ENCODE measurements at regions not wholly inside any gene's neighbourhood (a gene's known extent, or its start where the extent isn't known, plus 50 kb on each side); places are given as distances from the start of the nearest gene placed in this dataset.
"Not testable (repeated sequence)": the region's sequence is repeated elsewhere in the genome, so short reads cannot be mapped to it uniquely, and the experiment has no call there.

GRCh38 chr20:30376767-30377658 lies 880.5 kb upstream of the DEFB115 start:
- H3K4me3 ChIP-seq (ENCODE audit: low read length), result peak overlapping the region; percentile 72
- DNase-seq (ENCODE audit: low read depth, low spot score), result peak; percentile 55

DNA sequence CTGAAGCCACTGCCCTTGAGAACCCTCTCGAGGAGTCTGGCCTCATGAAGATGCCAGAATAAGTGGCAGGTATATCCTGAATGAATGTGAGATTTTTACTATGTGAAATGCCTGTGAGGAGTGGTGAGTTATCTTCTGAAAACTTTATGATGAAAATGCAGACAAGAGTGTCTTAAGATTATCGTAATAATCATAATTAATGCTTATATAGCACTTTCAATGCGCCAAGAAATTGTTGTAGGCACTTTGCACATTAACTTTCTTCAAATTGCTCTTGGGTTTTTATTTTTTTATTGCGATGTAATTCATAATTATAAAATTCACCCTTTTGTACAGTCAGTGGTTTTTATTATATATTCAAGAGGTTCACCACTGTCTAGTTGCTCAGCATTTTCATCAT lies 879.1 kb upstream of the DEFB115 start:
- not testable (repeated sequence) for DNase-seq (ENCODE audit: low read depth, low spot score); H3K4me3 ChIP-seq (ENCODE audit: low read length)

- H3K4me3 ChIP-seq (ENCODE audit: low read length); DNase-seq (ENCODE audit: low read depth, low spot score): not testable (repeated sequence)
Observed at GRCh38 chr20:30378721-30379120, 878.7 kb upstream of the DEFB115 start.

DNA sequence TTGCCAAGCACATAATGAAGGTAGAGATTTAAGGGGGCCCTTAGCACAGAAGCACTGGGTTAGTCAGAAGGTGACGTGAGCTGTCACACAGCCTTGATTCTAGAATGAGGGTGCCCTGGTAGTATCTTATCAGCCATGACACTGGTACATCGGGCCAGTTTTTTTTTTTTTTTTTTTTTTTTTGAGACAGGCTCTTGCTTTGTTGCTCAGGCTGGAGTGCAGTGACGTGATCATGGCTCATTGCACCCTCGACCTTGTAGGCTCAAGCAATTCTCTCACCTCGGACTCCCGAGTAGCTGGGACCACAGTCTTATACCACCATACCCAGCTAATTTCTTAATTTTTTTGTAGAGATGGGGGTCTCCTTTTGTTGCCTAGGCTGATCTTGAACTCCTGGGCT lies 872.6 kb upstream of the DEFB115 start:
- H3K4me3 ChIP-seq (ENCODE audit: low read length); DNase-seq (ENCODE audit: low read depth, low spot score): not testable (repeated sequence)

- not testable (repeated sequence) for H3K4me3 ChIP-seq (ENCODE audit: low read length); DNase-seq (ENCODE audit: low read depth, low spot score)
Observed at GRCh38 chr20:30386099-30386498, 871.4 kb upstream of the DEFB115 start.

DNA sequence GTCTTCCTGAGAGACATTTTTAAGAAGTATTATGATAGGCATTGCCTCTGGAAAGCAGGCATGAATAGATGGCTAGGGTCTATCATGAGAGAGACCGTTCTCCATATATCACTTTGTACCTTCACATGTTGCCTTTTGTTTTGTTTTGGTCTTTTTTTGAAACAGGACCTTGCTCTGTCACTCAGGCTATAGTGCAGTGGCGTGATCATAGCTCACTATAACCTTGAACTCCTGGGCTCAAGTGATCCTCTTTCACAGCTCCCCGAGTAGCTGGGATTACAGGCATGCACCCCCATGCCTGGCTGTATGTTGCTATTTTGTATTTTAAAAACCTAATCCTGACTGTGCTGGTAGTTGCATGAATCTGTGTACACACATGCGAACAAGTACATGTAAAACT lies 869.6 kb upstream of the DEFB115 start:
- H3K4me3 ChIP-seq (ENCODE audit: low read length); DNase-seq (ENCODE audit: low read depth, low spot score): not testable (repeated sequence)

DNA sequence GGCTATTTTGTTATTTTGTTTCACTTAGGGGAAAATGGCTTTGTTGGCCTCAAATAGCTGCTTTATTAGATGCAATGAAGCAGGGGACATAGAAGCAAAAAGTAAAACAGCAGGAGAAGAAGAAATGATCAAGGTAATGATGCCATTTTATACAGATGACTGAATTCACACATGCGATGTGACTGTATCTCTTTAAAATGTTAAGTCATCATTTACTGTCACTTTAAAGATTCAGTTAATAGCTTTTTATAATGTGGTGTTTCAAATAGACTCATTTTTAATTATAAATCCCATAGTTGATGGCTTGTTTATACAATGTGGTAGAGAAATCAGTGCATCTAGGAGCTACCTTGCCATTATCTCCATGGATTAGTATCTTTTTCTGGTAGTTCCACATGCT lies 863.9 kb upstream of the DEFB115 start:
- not testable (repeated sequence) for H3K4me3 ChIP-seq (ENCODE audit: low read length); DNase-seq (ENCODE audit: low read depth, low spot score)

GRCh38 chr20:30397111-30397510 lies 860.4 kb upstream of the DEFB115 start:
- DNase-seq (ENCODE audit: low read depth, low spot score); H3K4me3 ChIP-seq (ENCODE audit: low read length): not testable (repeated sequence)

DNA sequence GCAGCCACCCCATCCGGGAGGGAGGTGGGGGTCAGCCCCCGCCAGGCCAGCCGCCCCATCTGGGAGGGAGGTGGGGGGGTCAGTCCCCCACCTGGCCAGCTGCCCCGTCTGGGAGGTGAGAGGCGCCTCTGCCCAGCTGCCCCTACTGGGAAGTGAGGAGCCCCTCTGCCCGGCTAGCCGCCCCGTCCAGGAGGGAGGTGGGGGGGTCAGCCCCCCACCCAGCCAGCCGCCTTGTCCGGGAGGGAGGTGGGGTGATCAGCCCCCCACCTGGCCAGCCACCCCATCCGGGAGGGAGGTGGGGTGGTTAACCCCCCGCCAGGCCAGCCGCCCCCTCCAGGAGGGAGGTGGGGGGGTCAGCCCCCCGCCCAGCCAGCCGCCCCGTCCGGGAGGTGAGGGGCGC lies 852.4 kb upstream of the DEFB115 start:
- not testable (repeated sequence) for DNase-seq (ENCODE audit: low read depth, low spot score)

GRCh38 chr20:30405585-30405984 lies 851.9 kb upstream of the DEFB115 start:
- DNase-seq (ENCODE audit: low read depth, low spot score); H3K4me3 ChIP-seq (ENCODE audit: low read length): not testable (repeated sequence)

More for the DNA sequence above, 852.4 kb upstream of the DEFB115 start:
- not testable (repeated sequence) for H3K4me3 ChIP-seq (ENCODE audit: low read length)

GRCh38 chr20:30406370-30406769 lies 851.1 kb upstream of the DEFB115 start:
- H3K4me3 ChIP-seq (ENCODE audit: low read length); DNase-seq (ENCODE audit: low read depth, low spot score): not testable (repeated sequence)

DNA sequence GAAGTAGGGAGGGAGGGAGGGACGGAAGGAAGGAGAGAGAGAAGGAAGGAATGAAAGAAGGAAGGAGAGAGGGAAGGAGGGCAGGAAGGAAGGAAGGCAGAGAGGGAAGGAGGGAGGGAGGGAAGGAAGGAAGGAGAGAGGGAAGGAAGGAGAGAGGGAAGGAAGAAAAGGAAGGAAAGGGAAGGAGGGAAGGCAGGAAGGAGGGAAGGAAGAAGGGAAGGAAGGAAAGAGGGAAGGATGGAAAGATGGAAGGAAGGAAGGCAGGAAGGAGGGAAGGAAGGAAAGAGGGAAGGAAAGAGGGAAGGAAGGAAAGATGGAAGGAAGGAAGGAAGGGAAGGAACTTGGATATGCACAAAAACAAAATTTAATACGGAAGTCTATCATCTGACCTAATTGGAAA lies 844.5 kb upstream of the DEFB115 start:
- DNase-seq (ENCODE audit: low read depth, low spot score), result no peak
- H3K4me3 ChIP-seq (ENCODE audit: low read length), result no peak overlapping the region

- H3K4me3 ChIP-seq (ENCODE audit: low read length); DNase-seq (ENCODE audit: low read depth, low spot score): not testable (repeated sequence)
Observed at GRCh38 chr20:30417387-30417786, 840.1 kb upstream of the DEFB115 start.

GRCh38 chr20:30418378-30418777 lies 839.1 kb upstream of the DEFB115 start:
- not testable (repeated sequence) for DNase-seq (ENCODE audit: low read depth, low spot score); H3K4me3 ChIP-seq (ENCODE audit: low read length)

- DNase-seq (ENCODE audit: low read depth, low spot score), result no peak
Observed at GRCh38 chr20:30419466-30419865, 838.0 kb upstream of the DEFB115 start.

GRCh38 chr20:30419871-30420420 lies 837.5 kb upstream of the DEFB115 start:
- DNase-seq (ENCODE audit: low read depth, low spot score); H3K4me3 ChIP-seq (ENCODE audit: low read length): not testable (repeated sequence)

More at GRCh38 chr20:30419466-30419865, 838.0 kb upstream of the DEFB115 start:
- no peak overlapping the region for H3K4me3 ChIP-seq (ENCODE audit: low read length)
